Activated T-cell treated with anti-CD3 and anti-CD28 coated beads for 1 hour (primary cell): ENCODE measurements at regions not wholly inside any gene's neighbourhood (a gene's known extent, or its start where the extent isn't known, plus 50 kb on each side); places are given as distances from the start of the nearest gene placed in this dataset.
"Not testable (repeated sequence)": the region's sequence is repeated elsewhere in the genome, so short reads cannot be mapped to it uniquely, and the experiment has no call there.

Experiments
- DNase-seq: peaks from one replicate; pipeline ENCODE4 v3.0.0-alpha.2; 2020; ENCODE audit warnings: low read depth

DNA sequence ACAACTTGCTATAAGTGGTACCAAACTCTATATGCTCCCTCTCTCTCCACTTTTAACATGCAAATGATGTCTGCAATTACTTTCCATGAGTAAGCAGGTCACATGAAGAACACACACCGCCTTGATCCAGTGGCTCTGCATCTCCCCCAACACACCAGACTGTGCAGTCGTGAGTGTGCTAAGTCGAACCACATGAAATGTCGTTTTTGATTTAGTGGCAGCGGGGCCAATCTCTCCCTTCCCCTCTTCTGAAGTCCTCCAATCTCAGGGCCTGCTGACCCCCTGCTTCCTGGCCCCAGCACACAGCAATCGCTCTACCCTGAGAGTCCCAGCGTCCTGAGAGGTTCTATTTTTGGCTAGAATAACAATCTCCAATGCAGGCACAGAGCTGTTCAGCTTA lies 312.5 kb downstream of the SHQ1 start:
- no peak for DNase-seq

DNA sequence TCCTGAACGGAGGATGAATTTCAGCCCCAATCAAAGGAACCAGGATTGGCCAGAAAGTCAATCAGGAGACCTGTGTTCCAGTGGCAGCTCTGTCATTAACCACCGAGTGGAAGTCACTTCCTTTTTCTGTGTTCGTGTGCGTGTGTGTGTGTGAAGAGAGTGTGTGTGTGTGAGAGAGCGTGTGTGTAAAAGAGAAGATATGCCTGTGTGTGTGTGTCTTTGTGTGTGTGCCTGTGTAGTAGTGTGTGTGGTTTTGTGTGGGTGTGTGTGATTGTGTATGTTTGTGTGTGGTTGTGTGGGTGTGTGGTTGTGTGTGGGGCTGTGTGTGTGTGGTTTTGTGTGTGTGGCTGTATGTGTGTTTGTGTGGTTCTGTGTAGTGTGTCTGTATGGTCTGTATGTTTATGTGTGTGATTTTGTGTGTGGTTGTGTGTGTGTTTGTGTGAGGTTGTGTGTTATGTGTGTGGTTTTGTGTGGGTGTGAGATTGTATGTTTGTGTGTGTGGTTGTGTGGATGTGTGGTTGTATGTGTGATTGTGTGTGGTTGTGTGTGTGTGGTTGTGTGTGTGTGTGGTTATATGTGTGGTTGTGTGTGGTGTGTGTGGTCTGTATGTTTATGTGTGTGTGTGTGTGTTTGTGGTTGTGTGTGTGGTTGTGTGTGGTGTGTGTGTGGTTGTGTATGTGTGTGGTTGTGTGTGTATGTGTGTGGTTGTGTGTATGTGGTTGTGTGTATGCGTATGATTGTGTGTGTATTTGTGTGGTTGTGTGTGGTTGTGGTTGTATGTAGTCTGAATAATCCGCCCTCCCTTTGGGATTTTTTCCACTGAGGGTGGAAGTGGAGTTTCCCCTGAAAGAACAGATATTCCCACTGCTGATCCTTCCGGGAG lies 314.4 kb downstream of the SHQ1 start:
- no peak for DNase-seq

- DNase-seq = no peak
Measured at GRCh38 chr3:72530426-72530825, 317.8 kb downstream of the SHQ1 start.

GRCh38 chr3:72529081-72529480 lies 319.2 kb downstream of the SHQ1 start:
- DNase-seq = no peak

GRCh38 chr3:72523429-72524151 lies 324.7 kb downstream of the SHQ1 start:
- no peak for DNase-seq

- DNase-seq = no peak
Measured at GRCh38 chr3:72520690-72521308, 327.4 kb downstream of the SHQ1 start.

GRCh38 chr3:72519946-72520604 lies 328.2 kb downstream of the SHQ1 start:
- no peak for DNase-seq

DNA sequence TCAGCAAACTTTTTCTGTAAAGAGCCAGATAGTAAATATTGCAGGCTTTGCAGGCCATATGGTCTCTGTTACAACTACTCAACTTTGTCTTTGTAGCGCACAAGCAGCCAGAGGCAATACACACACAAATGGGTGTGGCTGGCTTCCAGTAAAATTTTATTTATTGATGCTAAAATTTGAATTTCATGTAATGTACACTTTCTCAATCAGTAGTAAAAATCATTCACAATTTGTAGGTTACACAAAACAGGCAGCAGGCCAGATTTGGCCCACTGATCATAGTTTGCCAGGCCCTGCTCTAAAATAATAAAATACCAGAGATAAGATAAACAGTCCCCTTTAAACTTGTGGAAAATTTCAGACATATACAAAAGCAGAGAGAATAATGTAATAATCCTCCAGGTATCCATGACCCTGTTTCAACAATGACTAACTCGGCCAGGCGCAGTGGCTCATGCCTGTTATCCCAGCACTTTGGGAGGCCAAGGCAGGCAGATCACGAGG lies 330.3 kb downstream of the SHQ1 start:
- DNase-seq = no peak

DNA sequence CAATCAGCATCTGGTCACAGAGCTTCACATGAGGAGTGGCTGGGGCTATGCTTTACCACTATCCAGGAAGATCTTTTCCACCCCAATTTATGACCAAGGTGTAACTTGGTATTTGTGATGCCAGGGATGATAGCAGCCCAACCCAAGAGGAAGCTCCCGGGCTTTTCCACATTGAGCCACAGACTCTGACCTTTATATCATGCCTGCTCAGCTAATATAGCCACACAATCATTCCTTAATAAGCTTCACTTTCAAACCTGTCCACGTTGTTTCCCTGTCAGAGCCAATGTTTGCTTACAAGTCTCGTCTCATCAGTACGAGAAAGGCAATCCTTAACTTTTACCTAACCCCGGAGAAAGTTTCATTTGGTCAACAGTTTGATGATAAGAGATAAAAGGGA lies 330.9 kb downstream of the SHQ1 start:
- no peak for DNase-seq

- no peak for DNase-seq
Measured at GRCh38 chr3:72516361-72516760, 331.9 kb downstream of the SHQ1 start.

DNA sequence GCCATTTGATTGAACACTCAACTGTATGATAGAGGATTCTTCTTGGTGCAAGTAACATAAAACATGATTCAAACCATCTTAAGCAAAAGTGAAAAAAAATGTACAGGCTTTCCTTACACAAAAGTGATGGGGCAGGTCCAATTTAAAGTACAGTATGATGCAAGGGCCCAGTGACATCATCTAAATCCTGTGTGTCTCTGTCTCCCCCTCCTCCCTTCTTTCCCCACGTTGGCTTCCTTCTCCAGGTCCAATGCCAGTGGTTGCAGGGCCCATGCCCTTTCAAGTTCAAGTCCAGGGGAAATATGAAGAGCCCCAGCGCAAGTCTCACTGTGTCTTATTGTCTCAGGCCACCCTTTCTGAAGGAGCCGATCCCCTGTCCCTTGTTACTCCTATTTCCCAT lies 332.3 kb downstream of the SHQ1 start:
- DNase-seq = no peak

- DNase-seq = no peak
Measured at GRCh38 chr3:72515281-72515680, 333.0 kb downstream of the SHQ1 start.

- no peak for DNase-seq
Measured at GRCh38 chr3:72510247-72510646, 338.0 kb downstream of the SHQ1 start.

- DNase-seq = no peak
Measured at GRCh38 chr3:72505539-72506405, 342.5 kb downstream of the SHQ1 start.

GRCh38 chr3:72497501-72497900 lies 350.7 kb downstream of the SHQ1 start:
- DNase-seq = not testable (repeated sequence)

- no peak for DNase-seq
Measured at GRCh38 chr3:72496051-72496670, 352.1 kb downstream of the SHQ1 start.

GRCh38 chr3:72494626-72495025 lies 353.6 kb downstream of the SHQ1 start:
- DNase-seq = no peak

DNA sequence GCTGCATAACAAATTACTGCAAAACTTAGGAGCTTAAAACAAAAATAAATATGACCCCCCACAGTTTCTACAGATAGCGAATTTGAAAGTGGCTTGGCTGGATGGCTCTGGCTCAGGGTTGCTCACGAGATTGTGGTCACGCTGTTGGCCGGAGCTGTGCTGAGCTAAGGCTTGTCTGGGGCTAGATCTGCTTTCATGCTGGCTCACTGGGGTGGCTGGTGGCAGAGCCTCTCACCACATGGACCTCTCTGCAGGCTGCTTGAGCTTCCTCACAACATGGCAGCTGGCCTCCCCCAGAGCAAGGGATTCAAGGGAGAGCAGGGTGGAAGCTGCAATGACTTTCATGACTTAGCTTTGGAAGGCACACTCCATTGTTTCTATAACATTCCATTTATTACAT lies 354.1 kb downstream of the SHQ1 start:
- DNase-seq = no peak

DNA sequence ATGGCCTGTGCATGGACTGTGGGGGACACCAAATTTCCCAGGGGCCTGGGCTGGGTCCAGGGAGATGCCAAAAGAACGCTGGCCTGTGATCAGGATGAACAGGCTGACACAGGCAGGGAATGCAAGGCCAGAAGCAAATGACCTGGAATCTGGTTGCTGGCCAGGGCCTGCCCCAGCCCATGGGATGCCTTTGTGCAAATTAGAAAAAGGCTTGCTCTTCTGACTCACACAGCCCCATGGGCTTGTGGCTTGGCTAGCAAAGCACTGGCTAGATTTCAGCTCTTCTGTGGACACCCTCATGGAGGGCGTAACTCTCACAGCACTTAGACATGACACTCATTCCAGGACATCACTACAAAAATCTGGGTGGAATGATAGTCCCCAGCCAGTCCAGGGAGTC lies 356.0 kb downstream of the SHQ1 start:
- no peak for DNase-seq

DNA sequence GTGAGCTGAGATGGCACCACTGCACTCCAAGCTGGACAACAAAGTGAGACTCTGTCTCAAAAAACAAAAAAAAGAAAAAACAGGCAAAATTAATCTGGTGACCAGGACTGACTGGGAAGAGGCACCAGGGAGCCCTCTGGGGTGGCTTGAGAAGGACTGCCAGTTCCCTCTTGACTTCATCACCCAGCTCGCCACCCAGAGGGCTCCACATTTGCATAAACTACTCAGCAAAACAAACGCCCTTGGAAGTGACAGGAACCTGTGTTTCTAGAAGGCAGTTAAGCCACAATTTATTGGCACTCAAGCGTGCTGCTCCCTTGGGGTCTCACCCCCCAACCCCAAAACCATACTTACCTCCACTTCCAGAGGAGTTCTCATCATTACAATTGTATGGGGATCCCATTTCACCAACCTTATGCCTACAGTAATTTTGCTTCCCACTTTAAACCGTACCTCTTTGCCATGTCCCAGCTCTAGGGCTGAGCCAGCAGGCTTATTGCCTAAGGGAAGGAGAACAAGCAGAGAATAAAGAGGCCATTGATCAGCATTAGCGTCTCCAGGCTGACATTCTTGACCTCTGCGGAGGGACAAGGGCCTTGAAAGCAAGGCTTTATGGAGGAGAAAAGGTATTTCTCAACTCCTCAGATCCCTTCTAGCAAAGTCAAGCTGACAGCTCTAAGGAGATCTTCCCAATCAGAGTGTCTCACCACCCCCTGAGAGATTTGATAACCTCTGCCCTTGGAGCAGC lies 357.4 kb downstream of the SHQ1 start:
- no peak for DNase-seq
